ENCODE measurements at regions not wholly inside any gene's neighbourhood (a gene's known extent, or its start where the extent isn't known, plus 50 kb on each side); places are given as distances from the start of the nearest gene placed in this dataset.

DNA sequence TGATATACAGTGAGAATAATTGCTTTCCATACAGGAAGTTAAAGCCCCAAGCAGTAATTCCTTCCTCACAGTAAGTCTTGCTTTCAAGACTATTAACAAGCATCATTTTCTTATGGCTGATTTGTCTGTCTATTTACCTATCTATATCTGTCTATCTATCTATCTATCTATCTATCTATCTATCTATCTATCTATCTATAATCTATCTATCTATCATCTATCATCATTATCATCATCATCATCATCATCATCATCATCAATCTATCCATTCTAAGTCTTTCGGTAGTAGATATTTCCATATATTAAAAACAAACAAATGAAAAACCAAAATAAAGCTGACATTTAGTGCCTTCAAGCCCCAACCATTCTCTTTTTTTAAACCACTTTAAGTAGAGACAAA is 224.4 kb upstream of the RXFP2 start:
- H3K27ac ChIP-seq, result no peak overlapping the region
- TF ChIP-seq ZFX (IDR thresholded peaks at IDR 0.05; ENCODE audit: borderline replicate concordance), result no peak
- TF ChIP-seq, protein P1, sequence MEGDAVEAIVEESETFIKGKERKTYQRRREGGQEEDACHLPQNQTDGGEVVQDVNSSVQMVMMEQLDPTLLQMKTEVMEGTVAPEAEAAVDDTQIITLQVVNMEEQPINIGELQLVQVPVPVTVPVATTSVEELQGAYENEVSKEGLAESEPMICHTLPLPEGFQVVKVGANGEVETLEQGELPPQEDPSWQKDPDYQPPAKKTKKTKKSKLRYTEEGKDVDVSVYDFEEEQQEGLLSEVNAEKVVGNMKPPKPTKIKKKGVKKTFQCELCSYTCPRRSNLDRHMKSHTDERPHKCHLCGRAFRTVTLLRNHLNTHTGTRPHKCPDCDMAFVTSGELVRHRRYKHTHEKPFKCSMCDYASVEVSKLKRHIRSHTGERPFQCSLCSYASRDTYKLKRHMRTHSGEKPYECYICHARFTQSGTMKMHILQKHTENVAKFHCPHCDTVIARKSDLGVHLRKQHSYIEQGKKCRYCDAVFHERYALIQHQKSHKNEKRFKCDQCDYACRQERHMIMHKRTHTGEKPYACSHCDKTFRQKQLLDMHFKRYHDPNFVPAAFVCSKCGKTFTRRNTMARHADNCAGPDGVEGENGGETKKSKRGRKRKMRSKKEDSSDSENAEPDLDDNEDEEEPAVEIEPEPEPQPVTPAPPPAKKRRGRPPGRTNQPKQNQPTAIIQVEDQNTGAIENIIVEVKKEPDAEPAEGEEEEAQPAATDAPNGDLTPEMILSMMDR (IDR thresholded peaks at IDR 0.05), result no peak

DNA sequence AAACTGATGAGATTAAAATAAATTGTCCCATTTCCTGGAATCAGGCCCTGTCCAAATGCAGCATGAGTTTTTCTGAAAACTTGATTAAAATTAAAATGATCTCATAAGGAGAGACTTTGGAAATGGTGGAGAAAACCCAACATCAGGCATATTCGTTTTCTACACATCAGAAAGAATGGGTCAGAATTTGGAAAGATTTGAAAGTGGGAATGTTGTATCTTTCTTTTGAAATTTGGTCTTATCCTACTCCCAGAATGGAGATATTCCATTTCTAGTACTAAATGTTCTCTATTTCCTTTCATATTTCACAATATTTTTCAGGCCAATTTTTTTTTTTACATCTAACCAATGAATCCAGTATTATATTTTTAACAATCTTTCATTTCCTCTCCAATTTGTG is 223.9 kb upstream of the RXFP2 start:
- no peak overlapping the region for H3K27ac ChIP-seq
- TF ChIP-seq ZFX (IDR thresholded peaks at IDR 0.05; ENCODE audit: borderline replicate concordance), result no peak
- TF ChIP-seq, protein P1 (IDR thresholded peaks at IDR 0.05), result no peak

DNA sequence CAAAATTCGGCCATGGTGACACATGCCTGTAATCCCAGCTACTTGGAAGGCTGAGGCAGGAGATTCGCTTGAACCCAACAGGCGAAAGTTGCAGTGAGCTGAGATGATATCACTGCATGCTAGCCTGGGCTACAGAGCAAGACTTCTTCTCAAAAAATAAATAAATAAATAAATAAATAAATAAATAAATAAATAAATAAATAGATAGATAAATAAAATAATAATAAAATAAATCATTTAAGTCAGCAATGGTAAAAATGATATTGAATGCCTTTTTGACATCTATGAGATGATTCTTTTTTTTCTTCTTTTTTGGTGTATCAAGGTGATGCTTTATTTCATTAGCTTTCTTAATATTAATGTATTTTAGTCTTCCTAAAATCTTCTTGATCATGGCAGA is 221.7 kb upstream of the RXFP2 start:
- no peak overlapping the region for H3K27ac ChIP-seq
- TF ChIP-seq, protein P1 (IDR thresholded peaks at IDR 0.05), result no peak
- TF ChIP-seq ZFX (IDR thresholded peaks at IDR 0.05; ENCODE audit: borderline replicate concordance), result no peak

DNA sequence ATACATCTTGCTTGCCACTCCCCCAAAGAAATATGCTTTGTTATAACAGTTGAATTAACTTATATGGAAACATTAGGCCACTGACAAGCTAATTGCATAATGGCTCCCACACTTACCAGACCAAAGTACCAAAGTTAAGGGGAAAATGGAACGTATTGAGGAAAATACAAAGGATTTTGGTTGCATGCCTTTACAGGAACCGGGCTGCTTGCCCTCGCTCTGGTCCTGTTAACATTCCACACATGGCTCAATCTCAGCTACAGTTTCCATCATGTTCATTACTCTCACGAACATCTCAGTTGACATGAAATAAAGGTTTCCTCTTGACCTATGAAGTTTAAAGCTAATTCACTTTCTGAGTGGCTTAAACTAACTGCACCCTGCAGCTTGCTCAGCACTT is 220.7 kb upstream of the RXFP2 start:
- TF ChIP-seq, protein P1 (IDR thresholded peaks at IDR 0.05), result no peak
- TF ChIP-seq ZFX (IDR thresholded peaks at IDR 0.05; ENCODE audit: borderline replicate concordance), result no peak
- H3K27ac ChIP-seq, result no peak overlapping the region

- no peak overlapping the region for H3K27ac ChIP-seq
- TF ChIP-seq, protein P1 (IDR thresholded peaks at IDR 0.05), result no peak
- no peak for TF ChIP-seq ZFX (IDR thresholded peaks at IDR 0.05; ENCODE audit: borderline replicate concordance)
Observed at GRCh38 chr13:31521435-31521834, 217.9 kb upstream of the RXFP2 start.

DNA sequence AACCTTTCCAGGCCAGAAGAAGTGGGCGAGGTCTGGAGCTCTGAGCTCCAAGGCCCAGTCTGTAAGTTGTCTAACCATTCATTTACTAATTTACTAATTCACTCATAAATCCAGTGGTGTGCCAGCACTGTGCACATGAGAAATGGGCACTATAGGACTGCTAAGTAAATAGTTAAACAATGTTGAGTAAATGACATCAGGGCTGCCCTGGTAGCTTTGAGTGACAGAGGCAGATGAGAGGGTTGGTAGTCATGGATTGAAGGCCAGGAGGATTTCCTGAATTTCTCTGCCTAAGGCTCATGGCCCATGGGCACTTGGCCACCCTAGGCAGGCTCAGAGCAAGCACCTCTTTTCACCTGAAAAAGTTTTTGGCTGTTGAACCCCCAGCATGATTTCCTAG is 216.9 kb upstream of the RXFP2 start:
- TF ChIP-seq, protein P1 (IDR thresholded peaks at IDR 0.05), result no peak
- no peak for TF ChIP-seq ZFX (IDR thresholded peaks at IDR 0.05; ENCODE audit: borderline replicate concordance)
- no peak overlapping the region for H3K27ac ChIP-seq

DNA sequence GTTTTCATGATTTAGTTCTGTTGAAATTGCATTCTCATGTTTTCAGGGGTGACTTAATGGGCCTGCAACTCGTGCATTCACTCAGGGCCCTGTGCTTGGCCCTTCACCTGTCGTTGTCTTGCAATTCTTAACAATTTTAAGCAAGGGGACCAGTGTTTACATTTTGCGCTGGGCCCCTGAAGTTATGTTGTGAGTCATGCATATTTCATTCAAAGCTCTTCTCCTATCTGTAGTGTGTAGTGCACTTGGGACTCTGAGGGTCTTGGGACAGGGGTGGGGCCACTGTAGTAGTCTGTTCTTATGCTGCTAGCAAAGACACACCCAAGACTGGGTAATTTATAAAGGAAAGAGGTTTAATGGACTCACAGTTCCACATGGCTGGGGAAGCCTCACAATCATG is 211.2 kb upstream of the RXFP2 start:
- H3K27ac ChIP-seq, result no peak overlapping the region
- no peak for TF ChIP-seq ZFX (IDR thresholded peaks at IDR 0.05; ENCODE audit: borderline replicate concordance)
- TF ChIP-seq, protein P1 (IDR thresholded peaks at IDR 0.05), result no peak

Data from 22Rv1 (cell line).